Neural progenitor cell (in vitro differentiated cells): ENCODE measurements at regions not wholly inside any gene's neighbourhood (a gene's known extent, or its start where the extent isn't known, plus 50 kb on each side); places are given as distances from the start of the nearest gene placed in this dataset.
"Not testable (repeated sequence)": the region's sequence is repeated elsewhere in the genome, so short reads cannot be mapped to it uniquely, and the experiment has no call there.

Source experiments
- DNase-seq: peaks from one replicate; pipeline ENCODE4 v3.0.0-alpha.2; 2016; ENCODE audit warnings: low spot score
- H2AFZ ChIP-seq: fragments of 200-600 bp; sonication (generic); replicated peaks from 2 replicates; pipeline ENCODE4 v1.6.1; 2016; ENCODE audit warnings: antibody characterized with exemption
- H3F3A ChIP-seq: fragments of 200-600 bp; sonication (generic); 2 replicates; pipeline ENCODE4 v1.6.1; 2016; ENCODE audit warnings: antibody characterized with exemption, low read depth
- H3K27ac ChIP-seq: fragments of 200-600 bp; sonication (generic); 2 replicates; pipeline ENCODE4 v1.5.1; 2016; ENCODE audit warnings: mild to moderate bottlenecking
- H3K27me3 ChIP-seq: fragments of 200-600 bp; sonication (generic); 2 replicates; pipeline ENCODE4 v1.6.1; 2016; ENCODE audit warnings: mild to moderate bottlenecking, moderate library complexity
- H3K36me3 ChIP-seq: fragments of 200-600 bp; sonication (generic); 2 replicates; pipeline ENCODE4 v1.5.1; 2016
- H3K4me1 ChIP-seq: fragments of 200-600 bp; sonication (generic); 2 replicates; pipeline ENCODE4 v1.6.1; 2016; ENCODE audit warnings: mixed run types
- H3K4me2 ChIP-seq: fragments of 200-600 bp; sonication (generic); 2 replicates; pipeline ENCODE4 v1.6.1; 2016
- H3K4me3 ChIP-seq: fragments of 200-600 bp; sonication (generic); 2 replicates; pipeline ENCODE4 v1.5.1; 2016
- H3K79me2 ChIP-seq: fragments of 200-600 bp; sonication (generic); 2 replicates; pipeline ENCODE4 v1.6.1; 2016; ENCODE audit warnings: low read depth
- H3K9ac ChIP-seq: fragments of 200-600 bp; sonication (generic); 2 replicates; pipeline ENCODE4 v1.6.1; 2016
- H3K9me3 ChIP-seq: fragments of 200-600 bp; sonication (generic); 2 replicates; pipeline ENCODE4 v1.5.1; 2016; ENCODE audit warnings: low read depth
- H4K20me1 ChIP-seq: fragments of 200-600 bp; sonication (generic); 2 replicates; pipeline ENCODE4 v1.6.1; 2016; ENCODE audit warnings: low read depth
- H3K27ac Mint-ChIP-seq: 3 replicates; pipeline ENCODE4 v1.8.0; 2021; ENCODE audit warnings: mixed read lengths
- H3K27me3 Mint-ChIP-seq: 2 replicates; pipeline ENCODE4 v1.8.0; 2022; ENCODE audit warnings: low read depth, mild to moderate bottlenecking, inconsistent platforms, moderate library complexity, mixed read lengths; ENCODE audit not compliant: insufficient read depth
- H3K36me3 Mint-ChIP-seq: 3 replicates; pipeline ENCODE4 v1.8.0; 2021; ENCODE audit warnings: mixed read lengths
- H3K4me1 Mint-ChIP-seq: 3 replicates; pipeline ENCODE4 v1.8.0; 2021; ENCODE audit warnings: mixed read lengths
- H3K4me3 Mint-ChIP-seq: 3 replicates; pipeline ENCODE4 v1.8.0; 2021; ENCODE audit warnings: mild to moderate bottlenecking, moderate library complexity, mixed read lengths
- H3K9me3 Mint-ChIP-seq: 3 replicates; pipeline ENCODE4 v1.8.0; 2020; ENCODE audit warnings: mixed read lengths
- EZH2 ChIP-seq: fragments of 200-600 bp; sonication (generic); IDR thresholded peaks from 2 replicates; pipeline ENCODE4 v1.6.1; 2017; ENCODE audit warnings: antibody characterized with exemption, mild to moderate bottlenecking, moderate library complexity
- EZH2phosphoT487 ChIP-seq: fragments of 200-600 bp; sonication (generic); IDR thresholded peaks from 2 replicates; pipeline ENCODE4 v1.6.1; 2017; ENCODE audit warnings: antibody characterized with exemption
- TF ChIP-seq, protein P1 (sequence below): fragments of 200-600 bp; sonication (generic); IDR thresholded peaks from 2 replicates; pipeline ENCODE4 v1.5.1; 2017; ENCODE audit warnings: antibody characterized with exemption, mild to moderate bottlenecking

DNA sequence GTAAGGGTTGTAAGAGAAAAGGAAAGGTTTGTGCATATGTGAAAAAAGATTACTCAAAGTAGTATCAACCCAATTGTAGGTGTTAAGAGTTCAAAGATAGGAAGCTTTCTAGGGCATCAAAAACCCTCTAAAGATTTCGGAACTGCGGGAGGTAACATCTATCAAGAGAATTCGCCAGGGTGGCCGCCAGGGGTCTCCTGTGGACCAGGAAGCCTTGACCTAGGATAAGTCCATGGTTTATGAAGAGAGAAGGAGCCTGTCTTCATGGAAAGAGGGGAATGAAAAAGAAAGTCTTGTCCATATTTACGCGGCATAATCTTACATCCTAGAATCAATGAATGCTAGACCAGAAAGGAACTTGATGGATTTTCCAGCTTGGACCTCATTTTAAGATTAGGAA is 140.7 kb upstream of the CALCR start:
- Histone ChIP-seq H4K20me1 (no peaks in the 10 kb centered on the region), H3K27me3 (no peaks in the 10 kb centered on the region), H3K79me2 (no peaks in the 10 kb centered on the region), H3K9ac (no peak overlapping the region), H3K4me1 (no peaks in the 10 kb centered on the region), H3K36me3 (no peaks in the 10 kb centered on the region), H3K9me3 (no peaks in the 10 kb centered on the region), H3K4me3 (no peak overlapping the region), H2AFZ (no peak overlapping the region), H3K4me2 (no peak overlapping the region), H3K27ac (no peak overlapping the region), H3F3A (no peaks in the 10 kb centered on the region)
- Mint-ChIP-seq H3K36me3 (no peaks in the 10 kb centered on the region), H3K4me1 (no peaks in the 10 kb centered on the region), H3K27me3 (peaks cover 4% of the 10 kb centered on the region), H3K9me3 (no peaks in the 10 kb centered on the region), H3K27ac (no peak overlapping the region), H3K4me3 (no peak overlapping the region)
- TF ChIP-seq EZH2 = no peak
- TF ChIP-seq, protein P1, sequence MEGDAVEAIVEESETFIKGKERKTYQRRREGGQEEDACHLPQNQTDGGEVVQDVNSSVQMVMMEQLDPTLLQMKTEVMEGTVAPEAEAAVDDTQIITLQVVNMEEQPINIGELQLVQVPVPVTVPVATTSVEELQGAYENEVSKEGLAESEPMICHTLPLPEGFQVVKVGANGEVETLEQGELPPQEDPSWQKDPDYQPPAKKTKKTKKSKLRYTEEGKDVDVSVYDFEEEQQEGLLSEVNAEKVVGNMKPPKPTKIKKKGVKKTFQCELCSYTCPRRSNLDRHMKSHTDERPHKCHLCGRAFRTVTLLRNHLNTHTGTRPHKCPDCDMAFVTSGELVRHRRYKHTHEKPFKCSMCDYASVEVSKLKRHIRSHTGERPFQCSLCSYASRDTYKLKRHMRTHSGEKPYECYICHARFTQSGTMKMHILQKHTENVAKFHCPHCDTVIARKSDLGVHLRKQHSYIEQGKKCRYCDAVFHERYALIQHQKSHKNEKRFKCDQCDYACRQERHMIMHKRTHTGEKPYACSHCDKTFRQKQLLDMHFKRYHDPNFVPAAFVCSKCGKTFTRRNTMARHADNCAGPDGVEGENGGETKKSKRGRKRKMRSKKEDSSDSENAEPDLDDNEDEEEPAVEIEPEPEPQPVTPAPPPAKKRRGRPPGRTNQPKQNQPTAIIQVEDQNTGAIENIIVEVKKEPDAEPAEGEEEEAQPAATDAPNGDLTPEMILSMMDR = peak; percentile 77
- DNase-seq = peak; percentile 64

DNA sequence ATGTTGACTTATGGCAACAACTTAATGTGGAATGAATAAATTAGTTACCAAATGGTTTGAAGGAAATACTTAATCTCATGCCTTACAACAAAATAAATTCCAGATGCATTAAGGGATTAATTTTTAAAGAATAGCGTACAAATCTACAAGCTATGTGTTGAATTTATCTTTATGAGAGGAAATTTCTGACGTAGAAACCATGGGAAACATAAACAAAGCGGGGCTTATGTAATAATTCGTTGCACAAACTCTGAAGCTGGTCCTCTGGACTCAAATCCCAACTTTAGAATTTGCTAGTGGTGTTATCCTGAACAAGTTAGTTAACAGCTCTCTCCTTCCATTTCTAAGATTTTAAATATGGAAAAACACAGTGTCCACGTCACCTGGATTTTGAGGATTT is 137.4 kb upstream of the CALCR start:
- no peak overlapping the region for H3K4me3 Mint-ChIP-seq
- H3K27ac Mint-ChIP-seq = no peak overlapping the region
- DNase-seq = no peak
- Histone ChIP-seq H3K4me1 (no peaks in the 10 kb centered on the region), H3K4me2 (no peak overlapping the region), H3K27me3 (no peaks in the 10 kb centered on the region), H2AFZ (no peak overlapping the region), H4K20me1 (no peaks in the 10 kb centered on the region), H3K27ac (no peak overlapping the region), H3K79me2 (no peaks in the 10 kb centered on the region), H3K36me3 (no peaks in the 10 kb centered on the region), H3F3A (no peaks in the 10 kb centered on the region), H3K9me3 (no peaks in the 10 kb centered on the region), H3K4me3 (no peak overlapping the region), H3K9ac (no peak overlapping the region)
- H3K9me3 Mint-ChIP-seq = no peaks in the 10 kb centered on the region
- H3K4me1 Mint-ChIP-seq = no peaks in the 10 kb centered on the region
- peaks cover 3% of the 10 kb centered on the region for H3K27me3 Mint-ChIP-seq
- no peaks in the 10 kb centered on the region for H3K36me3 Mint-ChIP-seq
- TF ChIP-seq, protein P1 = no peak

DNA sequence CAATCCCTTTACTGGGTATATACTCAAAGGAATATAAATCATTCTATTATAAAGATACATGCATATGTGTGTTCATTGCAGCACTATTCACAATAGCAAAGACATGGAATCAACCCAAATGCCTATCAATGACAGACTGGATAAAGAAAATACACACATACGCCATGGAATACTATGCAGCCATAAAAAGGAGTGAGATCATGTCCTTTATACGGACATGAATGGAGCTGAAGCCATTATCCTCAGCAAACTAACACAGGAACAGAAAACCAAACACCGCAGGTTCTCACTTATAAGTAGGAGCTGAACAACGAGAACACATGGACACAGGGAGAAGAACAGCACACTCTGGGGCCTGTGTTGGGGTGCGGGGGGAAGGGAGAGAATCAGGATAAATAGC is 133.7 kb upstream of the CALCR start:
- not testable (repeated sequence) for H3K36me3 Mint-ChIP-seq, H3K27me3 Mint-ChIP-seq, H3K27me3 ChIP-seq, H3K27ac Mint-ChIP-seq, DNase-seq, H4K20me1 ChIP-seq, H3K4me3 Mint-ChIP-seq, H3K4me1 ChIP-seq, H2AFZ ChIP-seq, H3K4me2 ChIP-seq, H3F3A ChIP-seq, H3K79me2 ChIP-seq, H3K4me3 ChIP-seq, H3K9me3 ChIP-seq, H3K36me3 ChIP-seq, H3K9me3 Mint-ChIP-seq, H3K9ac ChIP-seq, H3K27ac ChIP-seq, H3K4me1 Mint-ChIP-seq

DNA sequence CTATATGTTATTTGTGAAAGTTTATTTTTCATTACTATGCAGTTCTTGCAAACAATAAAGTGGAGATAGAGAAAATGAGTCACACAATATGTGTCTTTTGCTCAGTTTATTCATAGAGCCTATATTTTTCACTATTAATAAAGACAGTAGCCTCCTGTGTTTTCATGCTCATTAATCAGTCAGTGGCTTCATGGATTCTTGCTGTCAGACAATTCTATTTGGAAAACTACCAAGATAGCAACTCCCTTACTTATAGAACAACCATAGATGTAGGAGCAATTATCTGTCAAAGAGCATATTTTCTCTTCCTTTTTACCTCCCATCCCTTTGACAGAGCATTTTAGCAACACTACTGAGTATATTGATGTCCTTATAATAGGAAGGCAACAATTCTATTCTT is 132.7 kb upstream of the CALCR start:
- peaks cover 3% of the 10 kb centered on the region for H3K4me1 Mint-ChIP-seq
- no peaks in the 10 kb centered on the region for H3K9me3 ChIP-seq
- no peak overlapping the region for H3K4me3 ChIP-seq
- no peak overlapping the region for H2AFZ ChIP-seq
- H3K4me3 Mint-ChIP-seq = no peak overlapping the region
- H3K27ac Mint-ChIP-seq = no peak overlapping the region
- no peak overlapping the region for H3K4me2 ChIP-seq
- TF ChIP-seq EZH2 (no peak), EZH2phosphoT487 (no peak)
- TF ChIP-seq, protein P1 = no peak
- H3K4me1 ChIP-seq = peaks cover 4% of the 10 kb centered on the region
- no peaks in the 10 kb centered on the region for H3K9me3 Mint-ChIP-seq
- no peak overlapping the region for H3K9ac ChIP-seq
- no peaks in the 10 kb centered on the region for H3K27me3 ChIP-seq
- no peak for DNase-seq
- no peaks in the 10 kb centered on the region for H3K36me3 Mint-ChIP-seq
- no peaks in the 10 kb centered on the region for H3K36me3 ChIP-seq
- H4K20me1 ChIP-seq = no peaks in the 10 kb centered on the region
- H3K27ac ChIP-seq = no peak overlapping the region
- H3F3A ChIP-seq = peaks cover 5% of the 10 kb centered on the region
- no peaks in the 10 kb centered on the region for H3K79me2 ChIP-seq
- no peaks in the 10 kb centered on the region for H3K27me3 Mint-ChIP-seq

DNA sequence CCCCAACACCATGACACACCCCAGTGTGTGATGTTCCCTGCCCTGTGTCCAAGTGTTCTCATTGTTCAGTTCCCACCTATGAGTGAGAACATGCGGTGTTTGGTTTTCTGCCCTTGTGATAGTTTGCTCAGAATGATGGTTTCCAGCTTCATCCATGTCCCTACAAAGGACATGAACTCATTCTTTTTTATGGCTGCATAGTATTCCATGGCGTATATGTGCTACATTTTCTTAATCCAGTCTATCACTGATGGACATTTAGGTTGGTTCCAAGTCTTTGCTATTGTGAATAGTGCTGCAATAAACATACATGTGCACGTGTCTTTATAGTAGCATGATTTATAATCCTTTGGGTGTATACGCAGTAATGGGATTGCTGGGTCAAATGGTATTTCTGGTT is 131.6 kb upstream of the CALCR start:
- not testable (repeated sequence) for H3K27me3 ChIP-seq, H3K79me2 ChIP-seq, H3K4me3 ChIP-seq, H3K27me3 Mint-ChIP-seq, H3K9ac ChIP-seq, H3K36me3 ChIP-seq, H3K27ac Mint-ChIP-seq, H3K27ac ChIP-seq, H3K4me1 ChIP-seq, H3K9me3 ChIP-seq, H3F3A ChIP-seq, H3K4me1 Mint-ChIP-seq, H4K20me1 ChIP-seq, H3K36me3 Mint-ChIP-seq, H3K4me3 Mint-ChIP-seq, H3K4me2 ChIP-seq, H3K9me3 Mint-ChIP-seq, H2AFZ ChIP-seq, DNase-seq
